ENCODE measurements at regions not wholly inside any gene's neighbourhood (a gene's known extent, or its start where the extent isn't known, plus 50 kb on each side); places are given as distances from the start of the nearest gene placed in this dataset.
"Not testable (repeated sequence)": the region's sequence is repeated elsewhere in the genome, so short reads cannot be mapped to it uniquely, and the experiment has no call there.

GRCh38 chr2:8445580-8445979 lies 236.3 kb upstream of the ID2 start:
- no peak overlapping the region for H4K12ac ChIP-seq (ENCODE audit: low read depth, low read length)
- H3K27me3 ChIP-seq (ENCODE audit: insufficient read depth, low read length), result no peaks in the 10 kb centered on the region
- no peak overlapping the region for H2BK120ac ChIP-seq (ENCODE audit: insufficient read depth, low read length, poor library complexity)
- no peak overlapping the region for H2BK12ac ChIP-seq (ENCODE audit: low read length)
- H3K79me1 ChIP-seq (ENCODE audit: low read length), result no peaks in the 10 kb centered on the region
- H2BK5ac ChIP-seq (ENCODE audit: low read depth, low read length, poor library complexity), result no peak overlapping the region
- H3K14ac ChIP-seq (ENCODE audit: low read length), result no peak overlapping the region
- H3K4me2 ChIP-seq (ENCODE audit: low read length), result no peak overlapping the region
- H3K79me2 ChIP-seq (ENCODE audit: control insufficient read depth, insufficient read depth, low read length, poor library complexity), result no peaks in the 10 kb centered on the region
- H3K4me1 ChIP-seq (ENCODE audit: control insufficient read depth in 1 of 2, insufficient read depth in 2 of 2, low read length in 2 of 2), result no peaks in the 10 kb centered on the region
- no peaks in the 10 kb centered on the region for H3K36me3 ChIP-seq (ENCODE audit: control insufficient read depth in 1 of 2, insufficient read depth in 2 of 2, low read length in 2 of 2)
- no peak for DNase-seq
- WGBS (ENCODE audit: extremely low coverage, insufficient coverage, insufficient read length), result no CpG with 5 or more reads among the region's 4 CpGs
- H2AFZ ChIP-seq (ENCODE audit: insufficient read depth, low read length, poor library complexity), result no peak overlapping the region
- peaks cover 2% of the 10 kb centered on the region for H3K9me3 ChIP-seq (ENCODE audit: insufficient read depth, low read depth, low read length)
- H3K9ac ChIP-seq (ENCODE audit: low read length), result no peak overlapping the region
- no peak overlapping the region for H3K4ac ChIP-seq (ENCODE audit: low read depth, low read length)
- no peak overlapping the region for H3K18ac ChIP-seq (ENCODE audit: low read length)
- no peak overlapping the region for H4K91ac ChIP-seq (ENCODE audit: low read depth, low read length)
- no peak overlapping the region for H2AK5ac ChIP-seq (ENCODE audit: low read length)
- H3K23ac ChIP-seq (ENCODE audit: low read length), result no peak overlapping the region
- no peak overlapping the region for H3K27ac ChIP-seq (ENCODE audit: low read depth, low read length)
- no peak overlapping the region for H4K8ac ChIP-seq (ENCODE audit: low read depth, low read length)
- H3K4me3 ChIP-seq (ENCODE audit: low read depth, low read length), result no peak overlapping the region

DNA sequence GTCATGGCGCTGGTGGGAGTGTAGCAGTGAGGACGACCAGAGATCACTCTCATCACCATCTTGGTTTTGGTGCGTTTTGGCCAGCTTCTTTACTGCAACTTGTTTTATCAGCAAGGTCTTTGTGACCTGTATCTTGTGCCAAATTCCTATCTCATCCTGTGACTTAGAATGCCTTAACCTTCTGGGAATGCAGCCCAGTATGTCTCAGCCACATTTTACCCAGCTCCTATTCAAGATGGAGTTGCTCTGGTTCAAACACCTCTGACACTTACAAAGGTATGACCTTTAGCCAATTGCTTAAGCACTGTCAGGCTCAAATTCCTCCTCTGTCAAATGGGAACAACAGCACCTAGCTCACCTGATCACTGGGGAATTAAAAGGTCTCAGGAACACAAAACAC lies 235.1 kb upstream of the ID2 start:
- not testable (repeated sequence) for H2BK12ac ChIP-seq (ENCODE audit: low read length); H3K4ac ChIP-seq (ENCODE audit: low read depth, low read length); H2AK5ac ChIP-seq (ENCODE audit: low read length); H3K4me3 ChIP-seq (ENCODE audit: low read depth, low read length); H2BK5ac ChIP-seq (ENCODE audit: low read depth, low read length, poor library complexity); H3K9ac ChIP-seq (ENCODE audit: low read length); H3K18ac ChIP-seq (ENCODE audit: low read length); H2BK120ac ChIP-seq (ENCODE audit: insufficient read depth, low read length, poor library complexity); H3K9me3 ChIP-seq (ENCODE audit: insufficient read depth, low read depth, low read length); H3K4me2 ChIP-seq (ENCODE audit: low read length); H3K23ac ChIP-seq (ENCODE audit: low read length); H3K79me1 ChIP-seq (ENCODE audit: low read length); H3K79me2 ChIP-seq (ENCODE audit: control insufficient read depth, insufficient read depth, low read length, poor library complexity); H3K14ac ChIP-seq (ENCODE audit: low read length); H3K27me3 ChIP-seq (ENCODE audit: insufficient read depth, low read length); H4K8ac ChIP-seq (ENCODE audit: low read depth, low read length); H3K36me3 ChIP-seq (ENCODE audit: control insufficient read depth in 1 of 2, insufficient read depth in 2 of 2, low read length in 2 of 2); H2AFZ ChIP-seq (ENCODE audit: insufficient read depth, low read length, poor library complexity); H4K12ac ChIP-seq (ENCODE audit: low read depth, low read length); H3K27ac ChIP-seq (ENCODE audit: low read depth, low read length); H3K4me1 ChIP-seq (ENCODE audit: control insufficient read depth in 1 of 2, insufficient read depth in 2 of 2, low read length in 2 of 2)
- WGBS (ENCODE audit: extremely low coverage, insufficient coverage, insufficient read length), result no CpG with 5 or more reads among the region's 3 CpGs
- H4K91ac ChIP-seq (ENCODE audit: low read depth, low read length), result peak overlapping the region; percentile 4
- peak in 1 of 2 donors; percentile 33 for DNase-seq

- H2AFZ ChIP-seq (ENCODE audit: insufficient read depth, low read length, poor library complexity), result no peak overlapping the region
- no peak overlapping the region for H4K12ac ChIP-seq (ENCODE audit: low read depth, low read length)
- no peaks in the 10 kb centered on the region for H3K36me3 ChIP-seq (ENCODE audit: control insufficient read depth in 1 of 2, insufficient read depth in 2 of 2, low read length in 2 of 2)
- H3K27me3 ChIP-seq (ENCODE audit: insufficient read depth, low read length), result no peaks in the 10 kb centered on the region
- peaks cover 2% of the 10 kb centered on the region for H3K9me3 ChIP-seq (ENCODE audit: insufficient read depth, low read depth, low read length)
- no peak overlapping the region for H3K4me3 ChIP-seq (ENCODE audit: low read depth, low read length)
- no peak overlapping the region for H2BK120ac ChIP-seq (ENCODE audit: insufficient read depth, low read length, poor library complexity)
- H4K91ac ChIP-seq (ENCODE audit: low read depth, low read length), result no peak overlapping the region
- H3K4me1 ChIP-seq (ENCODE audit: control insufficient read depth in 1 of 2, insufficient read depth in 2 of 2, low read length in 2 of 2), result no peaks in the 10 kb centered on the region
- no peak overlapping the region for H4K8ac ChIP-seq (ENCODE audit: low read depth, low read length)
- no peak overlapping the region for H3K27ac ChIP-seq (ENCODE audit: low read depth, low read length)
- H3K4me2 ChIP-seq (ENCODE audit: low read length), result no peak overlapping the region
- H3K23ac ChIP-seq (ENCODE audit: low read length), result no peak overlapping the region
- no peak overlapping the region for H2AK5ac ChIP-seq (ENCODE audit: low read length)
- no peak overlapping the region for H3K9ac ChIP-seq (ENCODE audit: low read length)
- no peaks in the 10 kb centered on the region for H3K79me2 ChIP-seq (ENCODE audit: control insufficient read depth, insufficient read depth, low read length, poor library complexity)
- no peak overlapping the region for H3K14ac ChIP-seq (ENCODE audit: low read length)
- H2BK5ac ChIP-seq (ENCODE audit: low read depth, low read length, poor library complexity), result no peak overlapping the region
- H3K4ac ChIP-seq (ENCODE audit: low read depth, low read length), result no peak overlapping the region
- H3K79me1 ChIP-seq (ENCODE audit: low read length), result no peaks in the 10 kb centered on the region
- H2BK12ac ChIP-seq (ENCODE audit: low read length), result no peak overlapping the region
- H3K18ac ChIP-seq (ENCODE audit: low read length), result no peak overlapping the region
- DNase-seq, result peak in 1 of 2 donors; percentile 34
- WGBS (ENCODE audit: extremely low coverage, insufficient coverage, insufficient read length), result no CpG with 5 or more reads among the region's 3 CpGs
Observed at GRCh38 chr2:8447610-8448221, 234.1 kb upstream of the ID2 start.

DNA sequence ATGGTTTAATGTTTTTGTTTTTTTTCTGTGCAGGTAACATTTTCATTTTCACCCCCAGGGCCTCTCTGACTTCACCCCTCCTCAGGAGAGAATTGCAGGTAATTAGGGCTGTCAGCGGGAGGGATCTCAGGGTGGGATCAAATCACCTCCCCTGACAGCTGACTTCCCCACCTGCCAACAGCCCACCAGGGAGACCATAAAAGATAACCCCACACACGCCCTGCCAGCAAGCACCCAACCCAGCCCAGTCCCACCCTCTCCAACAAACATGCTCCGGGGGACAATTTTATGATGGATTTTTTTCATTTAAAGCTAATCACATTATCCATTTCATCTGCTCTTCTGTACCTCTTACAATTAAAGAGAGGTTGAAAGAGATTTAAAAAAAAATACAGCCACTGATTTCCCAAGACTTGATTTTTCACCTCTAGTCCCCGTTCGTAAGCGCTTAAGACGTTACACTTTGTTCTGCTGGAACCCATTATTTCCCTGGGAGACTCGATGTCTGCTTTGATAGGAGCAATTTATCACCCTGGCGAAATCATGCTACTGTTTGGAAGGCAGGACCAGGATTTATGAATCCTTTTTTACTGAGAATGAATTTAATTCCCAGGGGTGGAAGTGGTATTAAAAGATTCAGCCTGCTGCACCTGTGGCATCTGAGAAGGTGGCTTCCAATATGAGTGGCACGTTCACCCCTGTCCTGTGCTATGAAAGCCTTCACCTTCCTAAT lies 232.9 kb upstream of the ID2 start:
- H4K8ac ChIP-seq (ENCODE audit: low read depth, low read length), result no peak overlapping the region
- no peak overlapping the region for H3K14ac ChIP-seq (ENCODE audit: low read length)
- H3K9me3 ChIP-seq (ENCODE audit: insufficient read depth, low read depth, low read length), result peaks cover 2% of the 10 kb centered on the region
- H3K4me3 ChIP-seq (ENCODE audit: low read depth, low read length), result no peak overlapping the region
- H2BK120ac ChIP-seq (ENCODE audit: insufficient read depth, low read length, poor library complexity), result no peak overlapping the region
- H3K79me1 ChIP-seq (ENCODE audit: low read length), result no peaks in the 10 kb centered on the region
- WGBS (ENCODE audit: extremely low coverage, insufficient coverage, insufficient read length), result no CpG with 5 or more reads among the region's 10 CpGs
- no peak overlapping the region for H3K23ac ChIP-seq (ENCODE audit: low read length)
- no peak overlapping the region for H3K18ac ChIP-seq (ENCODE audit: low read length)
- H3K27ac ChIP-seq (ENCODE audit: low read depth, low read length), result no peak overlapping the region
- no peak overlapping the region for H4K12ac ChIP-seq (ENCODE audit: low read depth, low read length)
- H3K4me2 ChIP-seq (ENCODE audit: low read length), result no peak overlapping the region
- no peak overlapping the region for H3K9ac ChIP-seq (ENCODE audit: low read length)
- no peaks in the 10 kb centered on the region for H3K27me3 ChIP-seq (ENCODE audit: insufficient read depth, low read length)
- no peaks in the 10 kb centered on the region for H3K36me3 ChIP-seq (ENCODE audit: control insufficient read depth in 1 of 2, insufficient read depth in 2 of 2, low read length in 2 of 2)
- H2AFZ ChIP-seq (ENCODE audit: insufficient read depth, low read length, poor library complexity), result no peak overlapping the region
- H2BK12ac ChIP-seq (ENCODE audit: low read length), result no peak overlapping the region
- DNase-seq, result no peak
- no peak overlapping the region for H2AK5ac ChIP-seq (ENCODE audit: low read length)
- H4K91ac ChIP-seq (ENCODE audit: low read depth, low read length), result no peak overlapping the region
- no peaks in the 10 kb centered on the region for H3K4me1 ChIP-seq (ENCODE audit: control insufficient read depth in 1 of 2, insufficient read depth in 2 of 2, low read length in 2 of 2)
- no peak overlapping the region for H3K4ac ChIP-seq (ENCODE audit: low read depth, low read length)
- H2BK5ac ChIP-seq (ENCODE audit: low read depth, low read length, poor library complexity), result no peak overlapping the region
- H3K79me2 ChIP-seq (ENCODE audit: control insufficient read depth, insufficient read depth, low read length, poor library complexity), result no peaks in the 10 kb centered on the region

Measured in trophoblast cell (in vitro differentiated cells and primary cell).